AG09309 (cell line): ENCODE measurements at regions not wholly inside any gene's neighbourhood (a gene's known extent, or its start where the extent isn't known, plus 50 kb on each side); places are given as distances from the start of the nearest gene placed in this dataset.

ENCODE experiments used
- DNase-seq: peaks from one replicate; pipeline ENCODE4 v3.0.0-alpha.2; 2010; ENCODE audit warnings: low read depth
- H3K4me3 ChIP-seq: 2 replicates; pipeline ENCODE4 v1.5.1; 2011; ENCODE audit warnings: mild to moderate bottlenecking, low read depth, low read length, moderate library complexity; ENCODE audit not compliant: control insufficient read depth
- CTCF ChIP-seq: IDR thresholded peaks from 2 replicates; pipeline ENCODE4 v1.5.1; 2011; ENCODE audit warnings: mild to moderate bottlenecking, low read depth, low read length, inconsistent platforms; ENCODE audit not compliant: insufficient read depth, control insufficient read depth; ENCODE audit errors: missing control alignments

- no peak overlapping the region for H3K4me3 ChIP-seq
- no peak for DNase-seq
- TF ChIP-seq CTCF, result no peak
Measured at GRCh38 chr10:57367412-57367811, 900.3 kb downstream of the IPMK start.

DNA sequence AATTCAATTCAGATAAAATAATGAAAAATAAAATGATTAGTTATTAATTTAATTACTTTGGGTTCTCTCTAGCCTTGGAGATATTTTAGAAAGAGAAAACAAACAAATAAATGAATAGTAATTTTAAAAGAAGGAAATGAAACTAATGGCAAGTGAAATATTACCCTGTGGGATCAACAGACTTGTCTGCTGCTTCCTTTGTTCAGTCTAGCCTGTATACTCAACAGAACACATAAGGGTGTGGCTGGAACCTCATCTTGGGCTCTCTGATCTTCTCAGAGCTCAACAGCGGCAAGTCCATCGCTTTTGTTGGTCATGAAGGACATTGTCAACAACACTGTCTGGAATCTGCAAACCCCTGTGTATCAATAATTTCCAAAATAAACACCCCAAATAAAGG is 904.9 kb downstream of the IPMK start:
- TF ChIP-seq CTCF, result no peak
- no peak overlapping the region for H3K4me3 ChIP-seq
- DNase-seq, result no peak

GRCh38 chr10:57353403-57354003 is 914.2 kb downstream of the IPMK start:
- H3K4me3 ChIP-seq, result no peak overlapping the region
- TF ChIP-seq CTCF, result no peak
- no peak for DNase-seq

GRCh38 chr10:57351076-57351475 is 916.6 kb downstream of the IPMK start:
- H3K4me3 ChIP-seq, result no peak overlapping the region
- no peak for DNase-seq
- TF ChIP-seq CTCF, result no peak

DNA sequence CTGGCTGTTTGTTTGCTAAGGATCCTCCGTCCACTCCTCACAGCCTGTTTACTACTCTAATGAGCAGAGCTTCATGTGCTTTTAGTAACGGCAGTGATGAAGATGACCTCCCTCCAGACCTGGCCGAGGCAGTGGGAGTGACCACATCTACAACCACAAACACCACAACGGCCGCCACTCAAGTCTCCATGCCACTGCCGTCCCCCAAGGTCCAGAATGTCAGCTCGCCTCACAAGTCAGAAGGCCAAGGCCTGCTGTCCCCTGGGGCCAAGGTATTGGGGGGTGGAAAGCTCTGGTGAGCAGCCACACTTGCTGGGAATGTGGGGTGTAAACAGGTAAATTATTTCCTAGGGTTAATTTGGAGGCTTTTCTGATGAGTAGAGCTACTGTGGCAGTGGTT is 926.4 kb downstream of the IPMK start:
- no peak for DNase-seq
- H3K4me3 ChIP-seq, result no peak overlapping the region
- TF ChIP-seq CTCF, result no peak

DNA sequence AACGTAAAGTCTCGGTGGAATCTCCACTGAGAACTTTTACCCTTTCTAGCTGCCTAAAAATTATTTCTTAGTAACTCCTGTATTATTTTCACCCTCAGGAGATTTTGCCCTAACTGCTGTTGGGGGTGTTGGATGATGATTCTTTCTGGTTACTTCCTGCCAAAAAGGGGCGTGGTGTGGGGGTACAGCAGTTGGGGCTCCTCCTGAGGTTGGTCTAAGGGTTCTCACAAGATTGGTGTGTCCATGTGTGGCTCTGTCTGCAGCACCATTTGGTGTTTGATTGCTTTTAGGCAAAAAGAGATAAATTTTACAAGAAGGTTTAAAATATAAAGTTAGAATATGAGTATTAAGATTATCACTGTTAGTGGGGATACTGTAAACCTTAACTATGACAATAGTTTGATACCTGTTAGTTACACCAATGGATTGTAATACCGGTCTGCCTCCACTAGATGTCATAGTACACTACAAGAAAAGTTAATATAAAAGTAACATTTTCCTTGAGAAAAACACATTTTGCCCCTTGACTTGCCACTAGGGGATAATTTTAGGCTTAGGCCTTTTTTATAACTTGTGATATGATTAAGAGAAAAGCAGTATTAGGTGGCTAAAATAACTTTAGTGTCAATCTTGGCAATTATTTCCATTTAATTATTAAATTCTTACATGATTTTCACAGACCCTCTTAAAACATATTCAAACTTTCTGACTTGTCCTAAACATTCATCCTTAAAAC is 928.7 kb downstream of the IPMK start:
- DNase-seq, result peak; percentile 13
- no peak overlapping the region for H3K4me3 ChIP-seq
- peak; percentile 58 for TF ChIP-seq CTCF
